Left lung (tissue), 4 donors: ENCODE measurements at regions not wholly inside any gene's neighbourhood (a gene's known extent, or its start where the extent isn't known, plus 50 kb on each side); places are given as distances from the start of the nearest gene placed in this dataset.
A peak's percentile ranks its signal among the peaks of the same experiment; 100 is the strongest.

ENCODE experiments used
- ATAC-seq: fragments of 200-7000 bp; cut with Tn5 transposase; one replicate; pipeline ENCODE4 v1.9.1; 2020; ENCODE audit warnings: moderate library complexity
- DNase-seq, 4 donors: peaks; one replicate each; pipeline ENCODE4 v3.0.0-alpha.2; 2013 to 2020
- H3K27ac ChIP-seq, 2 donors: fragments of 200-600 bp; sonication (generic) in 1 of 2; one replicate each; pipeline versions ENCODE4 v1.5.0 to v1.8.0; 2020 to 2021
- H3K27me3 ChIP-seq, 2 donors: fragments of 200-600 bp; sonication (generic) in 1 of 2; one replicate each; pipeline versions ENCODE4 v1.5.0 to v1.8.0; 2020 to 2021
- H3K36me3 ChIP-seq, 2 donors: fragments of 200-600 bp; sonication (generic) in 1 of 2; one replicate each; pipeline versions ENCODE4 v1.5.0 to v1.8.0; 2020 to 2021
- H3K4me1 ChIP-seq, 2 donors: fragments of 200-600 bp; one replicate each; pipeline ENCODE4 v1.8.0; 2021
- H3K4me3 ChIP-seq, 2 donors: fragments of 200-600 bp; sonication (generic) in 1 of 2; one replicate each; pipeline versions ENCODE4 v1.5.0 to v1.8.0; 2020 to 2021; ENCODE audit warnings: mild to moderate bottlenecking in 1 of 2
- H3K9me3 ChIP-seq, 2 donors: fragments of 200-600 bp; sonication (generic) in 1 of 2; one replicate each; pipeline versions ENCODE4 v1.5.0 to v1.8.0; 2020 to 2021
- CTCF ChIP-seq, 2 donors: fragments of 200-600 bp; sonication (generic) in 1 of 2; IDR thresholded peaks; one replicate each; pipeline versions ENCODE4 v1.5.0 to v1.8.0; 2021; ENCODE audit warnings: antibody characterized with exemption in 2 of 2
- intact Hi-C, 2 donors: fragments of 100-400 bp; cut with DNase I; formaldehyde crosslinking; loops; one replicate each; pipeline versions ENCODE4 v1.11.2 to v1.14.2; 2022
- donor health status: DM: no; HTN: yes; CAD: no.
- donor health status: DM: no; HTN: no; CAD: no.

DNA sequence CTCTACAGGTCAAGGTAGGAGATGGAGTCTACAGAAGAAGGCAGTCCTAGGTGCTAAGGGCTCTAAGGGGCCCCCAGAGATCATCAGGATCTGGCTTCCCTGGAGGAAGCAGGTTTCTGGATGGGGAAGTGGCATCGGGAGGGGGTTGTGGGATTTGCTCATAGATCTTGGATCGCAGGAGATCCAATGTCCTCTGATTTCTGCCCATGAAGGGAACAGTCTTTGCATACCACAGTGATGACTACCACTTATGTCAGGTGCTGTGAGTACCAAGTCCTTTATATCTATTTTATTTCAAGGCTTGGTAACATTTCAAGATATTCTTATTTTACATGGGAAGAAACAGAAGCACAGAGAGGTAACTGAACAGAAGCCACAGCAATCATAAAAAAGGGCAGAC, 164.0 kb downstream of the RGS9 start:
- TF ChIP-seq CTCF (IDR thresholded peaks at IDR 0.05) = no peak
- Histone ChIP-seq H3K27me3 (no peaks in the 10 kb centered on the region), H3K27ac (no peak overlapping the region), H3K4me1 (no peaks in the 10 kb centered on the region), H3K36me3 (no peaks in the 10 kb centered on the region), H3K4me3 (no peak overlapping the region), H3K9me3 (no peaks in the 10 kb centered on the region)
- DNase-seq (no peak), ATAC-seq (no peak)
- intact Hi-C loops = no loop called here

DNA sequence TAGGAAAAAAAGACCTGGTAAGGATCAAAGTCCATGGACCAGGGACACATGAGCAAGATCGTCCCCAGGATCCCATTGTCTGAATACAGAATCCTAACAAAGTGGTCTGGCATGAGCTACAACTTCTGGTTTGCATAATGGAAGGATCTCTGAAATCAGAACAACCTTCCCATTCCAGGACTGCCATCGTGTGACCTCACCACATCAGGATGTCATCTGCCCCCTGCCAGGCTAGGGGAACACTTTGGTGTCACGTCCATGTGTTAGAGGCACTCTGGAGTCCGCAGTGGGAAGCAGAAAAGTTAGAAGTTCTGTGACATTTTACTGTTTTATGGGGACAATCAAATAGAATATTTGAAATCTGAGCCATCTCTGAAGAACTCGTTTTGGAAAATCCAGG, 160.7 kb downstream of the RGS9 start:
- Histone ChIP-seq H3K9me3 (no peaks in the 10 kb centered on the region), H3K4me3 (no peak overlapping the region), H3K4me1 (peaks cover 0 to 4% of the 10 kb centered on the region in 2 donors), H3K27ac (no peak overlapping the region), H3K36me3 (no peaks in the 10 kb centered on the region), H3K27me3 (no peaks in the 10 kb centered on the region)
- TF ChIP-seq CTCF (IDR thresholded peaks at IDR 0.05) = no peak
- DNase-seq (no peak), ATAC-seq (no peak)
- intact Hi-C loops = loop anchor here (5.0 to 10.0 kb wide), 2 partner anchors 257 to 259 kb away; no protein-coding TSS in a partner anchor

DNA sequence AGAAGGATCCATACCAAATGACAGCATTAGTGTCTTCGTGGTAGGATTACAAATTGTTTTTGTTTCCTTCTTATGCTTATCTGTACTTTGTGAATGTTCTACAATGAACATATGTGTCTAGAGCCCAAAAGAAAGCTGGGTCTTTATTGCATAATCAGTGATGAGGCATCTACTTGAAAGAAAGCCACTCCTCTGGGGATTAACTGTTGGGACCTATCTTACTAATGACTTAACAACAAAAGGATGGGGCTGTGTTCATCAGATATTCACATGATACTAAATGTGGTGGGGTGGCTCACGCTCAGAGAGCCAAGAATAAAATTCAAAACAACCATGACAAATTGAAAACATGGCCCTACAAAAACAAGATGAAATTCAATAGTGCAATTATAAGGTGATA, 160.2 kb downstream of the RGS9 start:
- intact Hi-C loops = loop anchor here (5.0 to 10.0 kb wide), 2 partner anchors 257 to 260 kb away; no protein-coding TSS in a partner anchor
- Histone ChIP-seq H3K36me3 (no peaks in the 10 kb centered on the region), H3K27ac (no peak overlapping the region), H3K4me3 (no peak overlapping the region), H3K9me3 (no peaks in the 10 kb centered on the region), H3K27me3 (no peaks in the 10 kb centered on the region), H3K4me1 (peaks cover 0 to 4% of the 10 kb centered on the region in 2 donors)
- peak in 1 of 4 donors; percentile 45 for DNase-seq
- ATAC-seq = no peak
- TF ChIP-seq CTCF (IDR thresholded peaks at IDR 0.05) = no peak

GRCh38 chr17:65294181-65294719, 157.1 kb downstream of the RGS9 start:
- Histone ChIP-seq H3K36me3 (no peaks in the 10 kb centered on the region), H3K27ac (no peak overlapping the region), H3K4me3 (no peak overlapping the region), H3K4me1 (peaks cover 0 to 4% of the 10 kb centered on the region in 2 donors), H3K9me3 (no peaks in the 10 kb centered on the region), H3K27me3 (no peaks in the 10 kb centered on the region)
- ATAC-seq (peak; percentile 98), DNase-seq (peak in 3 of 4 donors; percentile 49 to 80 (median 59))
- intact Hi-C loops = loop anchor here in 1 of 2 donors (10.0 kb wide), 1 partner anchor 261 kb away; no protein-coding TSS in a partner anchor
- peak; percentile 73 to 79 for TF ChIP-seq CTCF (IDR thresholded peaks at IDR 0.05)

DNA sequence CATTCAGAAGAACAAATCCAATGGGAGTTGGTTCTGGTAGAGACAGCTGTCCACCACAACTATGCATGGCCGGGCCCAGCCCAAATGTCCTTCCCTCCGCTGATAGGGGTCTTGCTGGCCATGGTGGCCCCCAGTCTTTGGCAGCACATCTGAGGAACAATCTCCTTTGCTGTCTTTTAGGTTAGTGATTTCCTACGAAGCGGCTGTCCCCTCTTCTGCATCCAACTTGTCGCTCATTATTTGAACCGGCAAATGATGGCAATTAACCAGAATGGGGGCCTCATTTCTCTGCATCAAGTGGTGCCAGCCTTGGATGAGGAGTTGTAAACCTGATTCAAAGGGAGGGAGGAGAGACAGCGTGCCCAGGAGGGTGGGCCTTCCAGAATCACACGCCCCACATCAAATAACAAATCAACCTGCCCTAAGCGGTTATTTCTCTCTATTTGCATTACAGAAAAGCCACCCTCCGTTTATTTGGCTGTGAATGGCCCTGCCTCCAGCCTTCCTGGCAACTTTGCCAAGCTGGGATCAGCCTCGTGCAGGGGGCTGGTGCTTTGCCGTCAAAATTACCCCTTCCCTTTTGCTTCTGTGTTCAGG, 156.5 kb downstream of the RGS9 start:
- TF ChIP-seq CTCF (IDR thresholded peaks at IDR 0.05) = no peak
- ATAC-seq (no peak), DNase-seq (no peak)
- Histone ChIP-seq H3K36me3 (no peaks in the 10 kb centered on the region), H3K27me3 (no peaks in the 10 kb centered on the region), H3K4me1 (peaks cover 0 to 4% of the 10 kb centered on the region in 2 donors), H3K9me3 (no peaks in the 10 kb centered on the region), H3K27ac (no peak overlapping the region), H3K4me3 (no peak overlapping the region)
- intact Hi-C loops = loop anchor here in 1 of 2 donors (10.0 kb wide), 1 partner anchor 261 kb away; no protein-coding TSS in a partner anchor
